HG03432 (cell line): ENCODE measurements at regions not wholly inside any gene's neighbourhood (a gene's known extent, or its start where the extent isn't known, plus 50 kb on each side); places are given as distances from the start of the nearest gene placed in this dataset.

ENCODE experiments used
- ATAC-seq: cut with Tn5 transposase; IDR thresholded peaks from one replicate; pipeline ENCODE4 v1.9.1; 2021; ENCODE audit warnings: mild to moderate bottlenecking, moderate library complexity; ENCODE audit not compliant: unreplicated experiment

DNA sequence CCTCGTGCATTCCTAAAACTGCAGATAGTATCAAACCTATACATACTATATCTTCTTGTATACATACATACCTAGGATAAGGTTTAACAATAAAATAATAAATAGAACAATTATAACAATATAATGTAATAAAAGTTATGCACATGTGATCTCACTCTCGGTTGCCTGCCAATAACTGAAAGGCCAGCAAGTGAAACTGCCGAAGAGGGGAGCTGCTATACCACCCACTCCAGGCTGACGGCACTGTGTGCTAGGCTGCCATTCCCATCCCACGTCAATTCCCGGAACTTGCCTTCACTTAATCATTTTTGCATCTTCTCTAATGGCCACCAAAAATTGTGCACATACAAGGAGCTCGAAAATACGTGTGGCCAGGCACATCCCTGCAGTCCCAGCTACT, 451.1 kb upstream of the FAT1 start:
- ATAC-seq, result no peak

DNA sequence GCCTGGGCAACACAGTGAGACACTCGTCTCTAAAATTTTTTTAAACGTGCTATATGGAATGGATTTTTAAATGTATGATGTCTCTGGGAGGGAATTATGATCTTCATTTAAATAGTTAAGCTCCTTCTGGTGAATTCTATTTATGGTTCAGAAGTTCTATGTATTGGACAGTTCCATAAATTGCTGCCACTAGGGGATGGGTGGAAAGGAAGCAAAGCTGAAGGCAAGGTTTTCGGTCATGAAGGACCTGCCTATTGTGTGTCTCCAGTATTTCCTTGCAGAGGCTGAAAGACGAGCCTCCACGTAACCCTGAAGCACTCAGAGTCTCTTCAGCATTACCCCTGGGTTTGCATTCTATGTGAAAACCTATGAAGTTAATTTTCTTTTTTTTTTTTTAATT, 451.5 kb upstream of the FAT1 start:
- no peak for ATAC-seq

DNA sequence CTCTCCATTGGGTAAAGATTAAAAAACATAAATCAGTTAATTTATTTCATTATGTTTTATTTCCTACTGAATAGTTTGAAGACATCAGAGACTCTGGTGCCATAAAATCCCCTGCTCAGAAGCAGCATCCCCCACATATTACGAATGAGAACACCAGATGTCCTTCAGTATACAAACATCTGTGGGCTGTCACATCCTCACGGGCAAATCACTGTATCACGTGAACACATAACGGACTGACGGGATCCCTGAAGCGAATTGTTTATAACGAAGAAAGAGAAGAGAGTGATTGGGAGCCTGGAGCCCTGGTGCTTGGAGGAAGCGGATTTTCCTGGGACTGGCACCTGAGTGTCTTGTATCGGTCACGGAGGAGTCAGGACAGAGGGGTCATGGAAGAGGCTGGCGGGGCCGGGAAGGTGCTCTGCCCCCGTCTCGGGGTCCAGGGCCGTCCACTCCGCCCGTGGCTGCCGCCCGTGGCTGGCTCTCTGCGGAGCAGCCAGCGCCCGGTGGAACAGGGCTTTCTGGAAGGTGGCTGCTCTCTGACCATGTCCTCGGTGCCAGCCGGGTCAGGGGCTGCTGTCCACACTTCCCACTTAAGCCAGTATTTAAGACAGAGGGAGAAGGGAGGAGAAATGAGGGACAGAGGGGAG, 452.7 kb upstream of the FAT1 start:
- no peak for ATAC-seq

DNA sequence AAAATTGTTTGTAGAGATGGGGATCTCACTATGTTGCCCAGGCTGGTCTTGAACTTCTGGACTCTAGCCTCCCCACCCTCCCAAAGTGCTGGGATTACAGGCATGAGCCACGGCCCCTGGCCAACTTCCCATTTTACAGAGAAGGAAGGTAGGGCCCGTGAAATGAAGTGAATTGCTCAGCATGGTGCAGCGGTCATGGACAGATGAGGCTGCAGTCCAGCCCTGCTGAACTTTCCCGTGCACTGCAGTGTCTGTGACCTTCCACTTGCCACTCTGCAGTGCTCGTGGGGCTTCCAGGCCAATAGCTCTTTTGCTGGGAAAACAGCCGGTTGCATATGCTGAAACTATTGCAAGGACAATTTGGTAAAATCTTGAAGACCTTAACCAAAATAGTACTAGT, 454.4 kb upstream of the FAT1 start:
- ATAC-seq, result no peak

GRCh38 chr4:187178587-187178986, 454.9 kb upstream of the FAT1 start:
- no peak for ATAC-seq

- no peak for ATAC-seq
These were observed 455.7 kb upstream of the FAT1 start for GRCh38 chr4:187179086-187180058.

DNA sequence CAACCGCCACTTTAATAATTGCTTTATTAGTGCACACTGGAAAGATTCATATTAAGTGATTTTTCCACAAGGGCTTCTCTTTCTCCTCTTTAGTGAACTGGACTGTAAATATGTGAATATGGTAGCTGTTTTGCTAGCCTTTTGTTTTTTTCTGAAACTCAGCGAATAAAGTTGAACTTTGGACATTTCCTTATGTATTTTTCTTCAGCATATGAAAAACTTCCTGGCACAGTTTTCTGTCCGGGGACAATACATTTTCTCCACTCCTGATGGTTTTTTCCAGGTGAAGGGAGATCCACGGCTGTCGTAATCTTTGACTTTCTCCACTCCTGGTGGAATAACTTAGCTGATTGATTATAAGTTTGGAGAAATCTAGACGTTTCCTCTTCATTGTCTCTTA, 457.4 kb upstream of the FAT1 start:
- ATAC-seq, result no peak

DNA sequence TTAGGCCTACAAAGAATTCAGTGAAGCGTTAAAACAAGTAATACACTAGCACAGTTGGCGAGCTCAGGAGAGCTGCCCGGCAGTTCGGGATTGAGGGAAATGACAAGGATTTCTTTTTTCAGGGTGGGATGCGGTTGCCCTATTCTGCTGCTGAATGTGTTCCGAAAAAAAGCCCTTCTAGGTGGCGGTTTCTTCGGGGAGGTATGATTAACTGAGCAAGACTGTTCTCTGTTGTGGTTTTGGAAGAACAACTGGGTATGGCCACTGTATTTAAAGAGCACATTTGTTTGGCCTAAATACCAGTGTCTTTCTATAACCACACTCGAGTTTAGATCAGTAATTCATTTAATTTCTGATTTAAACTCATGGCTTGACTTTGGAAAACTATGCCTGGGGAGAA, 459.7 kb upstream of the FAT1 start:
- ATAC-seq, result no peak

DNA sequence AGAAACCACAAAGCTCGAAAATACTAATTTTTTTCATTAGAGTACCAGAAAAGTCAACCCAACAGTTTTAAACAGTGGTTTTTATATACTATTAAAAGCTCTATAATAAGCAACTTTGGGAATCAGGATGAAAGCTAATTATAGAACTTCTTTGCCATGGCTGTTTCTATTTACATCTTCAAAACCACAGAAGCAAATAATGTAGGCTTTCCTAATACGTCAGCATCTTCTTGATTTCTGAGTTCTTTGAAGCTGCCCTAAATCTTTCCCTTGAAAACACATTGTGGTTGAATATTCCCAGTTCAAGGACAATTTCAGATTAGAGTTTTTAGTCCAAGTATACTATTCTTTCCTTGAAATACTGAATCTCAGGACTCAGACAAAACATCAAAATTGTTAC, 460.2 kb upstream of the FAT1 start:
- no peak for ATAC-seq

DNA sequence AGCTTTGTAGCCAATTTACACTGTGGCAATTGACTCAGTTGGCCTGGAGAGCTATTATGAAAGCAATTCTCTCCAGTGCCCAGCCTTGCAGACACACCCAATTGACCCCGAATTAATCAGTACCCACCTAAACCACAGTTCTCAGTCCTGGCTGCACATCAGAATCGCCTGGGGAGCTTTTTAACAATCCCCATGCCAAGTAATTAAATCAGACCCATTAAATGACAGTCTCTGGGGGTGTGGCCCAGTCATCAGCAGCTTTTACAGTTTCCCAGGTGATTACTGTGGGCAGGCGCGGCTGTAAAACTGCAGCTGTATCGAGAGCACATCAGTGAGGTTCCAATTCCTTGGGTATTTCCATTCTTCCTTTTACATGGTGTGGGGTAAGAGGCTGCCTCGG, 460.9 kb upstream of the FAT1 start:
- ATAC-seq, result no peak

- no peak for ATAC-seq
These were observed 464.5 kb upstream of the FAT1 start for GRCh38 chr4:187188118-187188517.

DNA sequence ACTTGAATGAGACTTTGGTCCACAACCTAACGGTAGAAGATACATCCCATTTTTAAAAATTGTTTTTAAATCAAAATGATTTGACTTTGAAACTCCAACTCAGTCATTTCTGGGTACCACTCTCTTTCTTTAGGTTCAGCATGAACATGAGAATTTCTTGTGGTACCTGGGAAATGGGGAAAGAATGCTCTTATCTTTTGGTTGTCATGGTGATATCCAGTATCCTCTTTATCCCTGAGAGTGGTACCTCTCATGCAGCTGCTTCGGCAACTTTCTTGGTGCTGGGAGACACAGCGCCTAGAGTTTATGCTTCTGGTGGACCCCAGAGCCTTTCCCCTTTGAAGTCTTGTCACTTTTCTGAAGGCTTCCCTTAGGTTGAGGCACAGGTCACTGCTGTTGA, 465.1 kb upstream of the FAT1 start:
- ATAC-seq, result no peak

- ATAC-seq, result no peak
These were observed 466.7 kb upstream of the FAT1 start for GRCh38 chr4:187190390-187190789.

DNA sequence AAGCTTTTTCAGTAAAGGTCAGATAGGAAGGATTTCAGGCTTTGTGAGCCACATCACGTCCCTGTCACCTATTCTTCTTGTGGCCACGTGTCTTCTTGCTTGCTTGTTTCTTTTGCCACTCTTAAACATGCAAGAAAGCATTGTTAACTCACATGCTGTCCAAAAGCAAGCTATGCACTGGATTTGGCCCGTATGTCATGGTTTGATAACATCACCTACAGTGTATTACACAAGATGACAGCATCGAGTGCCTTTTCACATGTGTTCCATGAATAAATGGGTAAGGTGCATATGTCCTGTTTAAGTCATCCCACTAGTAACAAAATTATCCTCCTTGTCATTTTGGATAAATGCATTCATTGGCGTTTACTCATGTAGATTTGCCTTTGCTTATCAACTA, 468.0 kb upstream of the FAT1 start:
- no peak for ATAC-seq

DNA sequence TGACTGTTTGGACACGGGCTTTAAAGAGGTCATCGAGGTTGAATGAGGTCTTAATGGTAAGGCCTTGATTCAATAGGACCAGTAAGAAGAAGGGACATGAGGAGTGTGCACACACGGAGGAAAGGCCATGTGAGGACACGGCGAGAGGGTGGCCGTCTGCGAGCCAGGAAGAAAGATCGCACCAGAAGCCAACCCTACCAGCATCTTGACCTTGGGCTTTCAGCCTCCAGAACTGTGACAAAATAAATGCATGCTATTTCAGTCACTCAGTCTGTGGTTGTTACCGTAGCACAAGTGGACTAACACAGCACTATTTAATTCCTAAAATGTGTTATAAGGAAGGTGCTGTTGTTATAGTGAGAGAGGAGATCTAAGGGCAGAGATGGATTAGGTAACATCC, 468.6 kb upstream of the FAT1 start:
- ATAC-seq, result no peak

- no peak for ATAC-seq
These were observed 469.5 kb upstream of the FAT1 start for GRCh38 chr4:187193141-187193540.

- no peak for ATAC-seq
These were observed 480.8 kb upstream of the FAT1 start for GRCh38 chr4:187204389-187204918.

GRCh38 chr4:187207931-187208330, 484.3 kb upstream of the FAT1 start:
- ATAC-seq, result no peak

DNA sequence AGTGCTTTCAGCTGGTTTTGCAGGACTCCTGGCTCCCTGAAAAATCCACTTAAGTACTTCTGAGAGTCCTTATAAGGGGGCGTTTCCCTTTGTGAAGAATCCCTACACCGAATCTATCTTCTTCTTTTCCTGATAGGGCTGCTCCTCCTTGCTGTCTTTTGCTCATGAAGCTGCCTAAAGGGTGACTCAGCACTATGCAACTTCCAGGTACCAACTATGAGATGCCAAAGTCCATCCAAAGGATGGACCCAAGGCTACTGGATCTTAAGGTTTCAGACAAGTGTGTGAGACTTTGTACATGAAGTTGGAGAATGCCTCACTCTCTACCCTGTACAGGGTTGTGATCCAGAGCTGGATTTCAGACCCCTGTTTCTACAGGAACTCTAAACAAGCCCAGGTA, 485.0 kb upstream of the FAT1 start:
- ATAC-seq, result no peak

DNA sequence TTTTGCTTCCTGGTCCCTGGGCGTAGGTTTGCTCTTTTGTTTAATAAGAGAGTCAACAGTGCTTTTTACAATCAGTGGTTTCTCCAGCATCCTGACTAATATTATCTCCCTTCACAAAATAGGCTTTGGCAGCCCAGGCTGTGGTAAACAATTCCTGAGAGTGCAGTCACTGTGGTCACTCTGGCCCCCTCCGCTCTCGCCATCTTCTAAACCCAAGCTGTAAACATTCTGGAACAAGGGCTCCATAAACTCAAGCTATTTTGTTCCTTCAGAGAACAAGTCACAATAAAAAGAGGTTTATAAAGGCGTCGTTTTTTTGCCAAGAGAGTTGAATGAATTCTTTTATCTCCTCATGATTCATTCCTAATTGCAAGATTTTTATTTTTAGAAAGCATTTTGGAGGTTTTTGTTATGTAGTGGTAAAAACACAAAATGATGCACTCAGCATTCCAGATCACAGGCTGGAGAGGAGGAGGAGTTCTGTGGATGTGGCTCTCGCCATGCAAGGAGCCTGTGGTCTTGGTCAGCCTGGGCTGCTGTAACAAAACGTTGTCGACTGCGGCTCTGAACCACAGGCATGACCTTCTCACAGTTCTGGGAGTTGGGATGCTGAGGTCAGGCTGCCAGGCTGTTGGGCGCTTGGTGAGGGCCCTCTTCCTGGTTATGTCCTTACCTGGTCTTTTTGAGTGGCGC, 486.4 kb upstream of the FAT1 start:
- ATAC-seq, result no peak

- ATAC-seq, result no peak
These were observed 488.9 kb upstream of the FAT1 start for GRCh38 chr4:187212446-187213080.
